Panc1 (cell line): ENCODE measurements at regions not wholly inside any gene's neighbourhood (a gene's known extent, or its start where the extent isn't known, plus 50 kb on each side); places are given as distances from the start of the nearest gene placed in this dataset.

ENCODE experiments used
- POLR2AphosphoS5 ChIP-seq: IDR thresholded peaks from 2 replicates; pipeline ENCODE4 v1.6.1; 2012; ENCODE audit warnings: mild to moderate bottlenecking, low read depth, low read length, moderate library complexity
- SIN3A ChIP-seq: IDR thresholded peaks from 2 replicates; pipeline ENCODE4 v1.6.1; 2012; ENCODE audit warnings: low read depth, mild to moderate bottlenecking, low read length, moderate library complexity, borderline replicate concordance; ENCODE audit not compliant: insufficient read depth
- TCF7L2 ChIP-seq: IDR thresholded peaks from 2 replicates; pipeline ENCODE4 v1.6.1; 2011; ENCODE audit warnings: mild to moderate bottlenecking, low read depth, low read length, inconsistent platforms
- TF ChIP-seq, protein P1 (sequence below): fragments of 450-650 bp; IDR thresholded peaks from 2 replicates; pipeline ENCODE4 v1.5.1; 2017; ENCODE audit warnings: mild to moderate bottlenecking
- TF ChIP-seq, protein P2 (sequence below), 2 experiments: IDR thresholded peaks; 2 replicates each; pipeline ENCODE4 v1.6.1; 2011 to 2012; ENCODE audit warnings: low read depth in 2 of 2, control low read depth in 1 of 2, low read length in 1 of 2, mild to moderate bottlenecking in 1 of 2, moderate library complexity in 1 of 2; ENCODE audit not compliant: insufficient read depth in 1 of 2

DNA sequence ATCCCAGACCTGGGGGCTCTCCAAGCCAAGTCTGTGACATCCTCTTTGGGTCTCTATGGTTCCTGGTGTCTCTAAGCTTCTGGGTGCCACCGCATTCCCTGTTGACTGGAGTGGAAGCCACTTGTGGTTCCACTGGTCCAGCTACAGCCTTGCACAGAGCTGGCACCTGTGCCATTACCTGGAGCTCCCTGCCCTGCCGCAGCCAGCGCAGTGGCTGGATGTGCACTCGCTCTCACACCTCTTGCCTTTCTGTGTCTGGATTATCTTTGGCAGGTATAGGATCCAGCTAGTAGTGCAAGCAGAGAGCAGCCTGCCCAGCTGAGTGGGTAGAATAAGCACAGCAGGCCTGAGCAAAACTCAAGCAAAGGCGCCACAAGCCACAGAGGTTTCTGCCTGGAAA, 1635.5 kb downstream of the OTOL1 start:
- TF ChIP-seq, protein P1, sequence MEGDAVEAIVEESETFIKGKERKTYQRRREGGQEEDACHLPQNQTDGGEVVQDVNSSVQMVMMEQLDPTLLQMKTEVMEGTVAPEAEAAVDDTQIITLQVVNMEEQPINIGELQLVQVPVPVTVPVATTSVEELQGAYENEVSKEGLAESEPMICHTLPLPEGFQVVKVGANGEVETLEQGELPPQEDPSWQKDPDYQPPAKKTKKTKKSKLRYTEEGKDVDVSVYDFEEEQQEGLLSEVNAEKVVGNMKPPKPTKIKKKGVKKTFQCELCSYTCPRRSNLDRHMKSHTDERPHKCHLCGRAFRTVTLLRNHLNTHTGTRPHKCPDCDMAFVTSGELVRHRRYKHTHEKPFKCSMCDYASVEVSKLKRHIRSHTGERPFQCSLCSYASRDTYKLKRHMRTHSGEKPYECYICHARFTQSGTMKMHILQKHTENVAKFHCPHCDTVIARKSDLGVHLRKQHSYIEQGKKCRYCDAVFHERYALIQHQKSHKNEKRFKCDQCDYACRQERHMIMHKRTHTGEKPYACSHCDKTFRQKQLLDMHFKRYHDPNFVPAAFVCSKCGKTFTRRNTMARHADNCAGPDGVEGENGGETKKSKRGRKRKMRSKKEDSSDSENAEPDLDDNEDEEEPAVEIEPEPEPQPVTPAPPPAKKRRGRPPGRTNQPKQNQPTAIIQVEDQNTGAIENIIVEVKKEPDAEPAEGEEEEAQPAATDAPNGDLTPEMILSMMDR = no peak
- TF ChIP-seq, protein P2, sequence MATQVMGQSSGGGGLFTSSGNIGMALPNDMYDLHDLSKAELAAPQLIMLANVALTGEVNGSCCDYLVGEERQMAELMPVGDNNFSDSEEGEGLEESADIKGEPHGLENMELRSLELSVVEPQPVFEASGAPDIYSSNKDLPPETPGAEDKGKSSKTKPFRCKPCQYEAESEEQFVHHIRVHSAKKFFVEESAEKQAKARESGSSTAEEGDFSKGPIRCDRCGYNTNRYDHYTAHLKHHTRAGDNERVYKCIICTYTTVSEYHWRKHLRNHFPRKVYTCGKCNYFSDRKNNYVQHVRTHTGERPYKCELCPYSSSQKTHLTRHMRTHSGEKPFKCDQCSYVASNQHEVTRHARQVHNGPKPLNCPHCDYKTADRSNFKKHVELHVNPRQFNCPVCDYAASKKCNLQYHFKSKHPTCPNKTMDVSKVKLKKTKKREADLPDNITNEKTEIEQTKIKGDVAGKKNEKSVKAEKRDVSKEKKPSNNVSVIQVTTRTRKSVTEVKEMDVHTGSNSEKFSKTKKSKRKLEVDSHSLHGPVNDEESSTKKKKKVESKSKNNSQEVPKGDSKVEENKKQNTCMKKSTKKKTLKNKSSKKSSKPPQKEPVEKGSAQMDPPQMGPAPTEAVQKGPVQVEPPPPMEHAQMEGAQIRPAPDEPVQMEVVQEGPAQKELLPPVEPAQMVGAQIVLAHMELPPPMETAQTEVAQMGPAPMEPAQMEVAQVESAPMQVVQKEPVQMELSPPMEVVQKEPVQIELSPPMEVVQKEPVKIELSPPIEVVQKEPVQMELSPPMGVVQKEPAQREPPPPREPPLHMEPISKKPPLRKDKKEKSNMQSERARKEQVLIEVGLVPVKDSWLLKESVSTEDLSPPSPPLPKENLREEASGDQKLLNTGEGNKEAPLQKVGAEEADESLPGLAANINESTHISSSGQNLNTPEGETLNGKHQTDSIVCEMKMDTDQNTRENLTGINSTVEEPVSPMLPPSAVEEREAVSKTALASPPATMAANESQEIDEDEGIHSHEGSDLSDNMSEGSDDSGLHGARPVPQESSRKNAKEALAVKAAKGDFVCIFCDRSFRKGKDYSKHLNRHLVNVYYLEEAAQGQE (IDR thresholded peaks at IDR 0.05; ENCODE audit: insufficient read depth in 1 of 2, low read depth in 2 of 2, low read length in 1 of 2) = no peak
- TF ChIP-seq POLR2AphosphoS5 (no peak), TCF7L2 (no peak), SIN3A (no peak)
